IMR-90 (cell line): ENCODE measurements at regions not wholly inside any gene's neighbourhood (a gene's known extent, or its start where the extent isn't known, plus 50 kb on each side); places are given as distances from the start of the nearest gene placed in this dataset.

ENCODE experiments used
- ATAC-seq: fragments of 200-7000 bp; cut with Tn5 transposase; 2 replicates; pipeline ENCODE4 v1.9.1; 2020; ENCODE audit warnings: low read depth, mild to moderate bottlenecking, moderate library complexity
- BruUV-seq: library from RNA; stranded (reverse); fragments of 400-500 nt; replicated peaks from 2 replicates; lab custom pipeline; 2021; lab: Mats Ljungman, UMichigan
- CTCF ChIA-PET: fragments of 300-600 bp; formaldehyde crosslinking; extraction: SDS; loops from one replicate; lab custom pipeline; 2021; ENCODE audit warnings: antibody characterized with exemption; lab: Yijun Ruan, JAX
- POLR2A ChIA-PET: fragments of 300-600 bp; sonication (Branson Sonifier 250); formaldehyde crosslinking; loops from one replicate; lab custom pipeline; 2022; ENCODE audit warnings: antibody characterized with exemption; ENCODE audit not compliant: unreplicated experiment; lab: Charles Lee
- DNase-seq: peaks from one replicate; pipeline ENCODE4 v3.0.0; 2013
- H2AFZ ChIP-seq: replicated peaks from 2 replicates; pipeline ENCODE3; 2013; ENCODE audit warnings: low read length, mild to moderate bottlenecking; ENCODE audit not compliant: poor library complexity
- H2AK5ac ChIP-seq: 2 replicates; pipeline ENCODE4 v1.6.1; 2013; ENCODE audit warnings: low read depth, low read length, inconsistent platforms
- H2AK9ac ChIP-seq: replicated peaks from 2 replicates; pipeline ENCODE3; 2013; ENCODE audit warnings: mild to moderate bottlenecking, low read depth, low read length, moderate library complexity; ENCODE audit not compliant: poor library complexity
- H2BK120ac ChIP-seq: 2 replicates; pipeline ENCODE4 v1.6.1; 2013; ENCODE audit warnings: low read depth, low read length, inconsistent platforms
- H2BK15ac ChIP-seq: 3 replicates; pipeline ENCODE4 v1.6.1; 2013; ENCODE audit warnings: low read depth, low read length, inconsistent platforms
- H2BK20ac ChIP-seq: 2 replicates; pipeline ENCODE4 v1.6.1; 2013; ENCODE audit warnings: low read depth, mild to moderate bottlenecking, inconsistent platforms, low read length, moderate library complexity
- H2BK5ac ChIP-seq: 2 replicates; pipeline ENCODE4 v1.6.1; 2013; ENCODE audit warnings: mild to moderate bottlenecking, low read depth, low read length, inconsistent platforms; ENCODE audit not compliant: poor library complexity, severe bottlenecking
- H3K14ac ChIP-seq: replicated peaks from 2 replicates; pipeline ENCODE4 v1.6.1; 2013; ENCODE audit warnings: low read depth, low read length, inconsistent platforms
- H3K18ac ChIP-seq: 2 replicates; pipeline ENCODE4 v1.6.1; 2013; ENCODE audit warnings: low read depth, low read length, control low read depth
- H3K23ac ChIP-seq: 2 replicates; pipeline ENCODE4 v1.6.1; 2013; ENCODE audit warnings: low read depth, low read length, inconsistent platforms
- H3K27ac ChIP-seq: 2 replicates; pipeline ENCODE4 v1.5.1; 2013; ENCODE audit warnings: mild to moderate bottlenecking, control low read depth, low read length; ENCODE audit not compliant: insufficient read depth
- H3K27me3 ChIP-seq: 2 replicates; pipeline ENCODE4 v1.6.1; 2013; ENCODE audit warnings: low read length; ENCODE audit not compliant: control insufficient read depth, insufficient read depth
- H3K36me3 ChIP-seq: 2 replicates; pipeline ENCODE4 v1.6.1; 2013; ENCODE audit warnings: low read length, mixed read lengths; ENCODE audit not compliant: control insufficient read depth, insufficient read depth
- H3K4ac ChIP-seq: 2 replicates; pipeline ENCODE4 v1.6.1; 2013; ENCODE audit warnings: low read depth, low read length, inconsistent platforms
- H3K4me1 ChIP-seq: 2 replicates; pipeline ENCODE4 v1.6.1; 2013; ENCODE audit warnings: low read length, mixed read lengths; ENCODE audit not compliant: control insufficient read depth, insufficient read depth
- H3K4me2 ChIP-seq: 2 replicates; pipeline ENCODE4 v1.6.1; 2013; ENCODE audit warnings: low read depth, mild to moderate bottlenecking, control low read depth, low read length, moderate library complexity
- H3K4me3 ChIP-seq: 2 replicates; pipeline ENCODE4 v1.5.1; 2013; ENCODE audit warnings: low read depth, mild to moderate bottlenecking, control low read depth, low read length, moderate library complexity; ENCODE audit not compliant: insufficient read depth
- H3K56ac ChIP-seq: 2 replicates; pipeline ENCODE4 v1.6.1; 2013; ENCODE audit warnings: low read length, inconsistent platforms; ENCODE audit not compliant: insufficient read depth; ENCODE audit errors: extremely low read depth
- H3K79me1 ChIP-seq, 2 experiments: 2 replicates each; pipeline ENCODE4 v1.6.1; 2013; ENCODE audit warnings: low read length in 2 of 2, inconsistent platforms in 1 of 2, low read depth in 1 of 2
- H3K9ac ChIP-seq: 2 replicates; pipeline ENCODE4 v1.6.1; 2013; ENCODE audit warnings: low read depth, low read length, control low read depth
- H3K9me1 ChIP-seq: 2 replicates; pipeline ENCODE4 v1.6.1; 2013; ENCODE audit warnings: low read length, inconsistent platforms; ENCODE audit not compliant: insufficient read depth
- H3K9me3 ChIP-seq: 2 replicates; pipeline ENCODE4 v1.6.1; 2013; ENCODE audit warnings: low read length; ENCODE audit not compliant: control insufficient read depth, insufficient read depth
- H4K20me1 ChIP-seq: 2 replicates; pipeline ENCODE4 v1.6.1; 2013; ENCODE audit warnings: low read length, inconsistent platforms; ENCODE audit not compliant: insufficient read depth
- H4K5ac ChIP-seq: 2 replicates; pipeline ENCODE4 v1.6.1; 2013; ENCODE audit warnings: mild to moderate bottlenecking, low read depth, low read length, control low read depth
- H4K8ac ChIP-seq, 2 experiments: 2 replicates each; pipeline ENCODE4 v1.6.1; 2013; ENCODE audit warnings: low read depth in 2 of 2, low read length in 2 of 2, control low read depth in 1 of 2, inconsistent platforms in 1 of 2
- H4K91ac ChIP-seq: 2 replicates; pipeline ENCODE4 v1.6.1; 2013; ENCODE audit warnings: low read depth, low read length, inconsistent platforms; ENCODE audit not compliant: insufficient read depth
- BHLHE40 ChIP-seq: fragments of 150-350 bp; IDR thresholded peaks from 2 replicates; pipeline ENCODE4 v1.6.1; 2016; ENCODE audit warnings: mild to moderate bottlenecking, low read depth, low read length
- CEBPB ChIP-seq: IDR thresholded peaks from 2 replicates; pipeline ENCODE4 v1.6.1; 2012; ENCODE audit warnings: low read depth, low read length, improper control_type of control experiment
- CHD1 ChIP-seq: IDR thresholded peaks from 2 replicates; pipeline ENCODE4 v1.6.1; 2012; ENCODE audit warnings: low read depth, low read length, improper control_type of control experiment
- CTCF ChIP-seq: conservative IDR thresholded peaks from 2 replicates; pipeline ENCODE4 v1.5.1; 2012; ENCODE audit warnings: mild to moderate bottlenecking, low read depth, low read length, improper control_type of control experiment
- ELK1 ChIP-seq: fragments of 150-350 bp; IDR thresholded peaks from 2 replicates; pipeline ENCODE4 v1.6.1; 2016; ENCODE audit warnings: low read depth, mild to moderate bottlenecking, low read length, moderate library complexity, borderline replicate concordance
- FOS ChIP-seq: fragments of 150-350 bp; IDR thresholded peaks from 2 replicates; pipeline ENCODE4 v1.6.1; 2016; ENCODE audit warnings: low read depth, low read length
- MAFK ChIP-seq: IDR thresholded peaks from 2 replicates; pipeline ENCODE4 v1.6.1; 2012; ENCODE audit warnings: low read depth, low read length, improper control_type of control experiment
- MAZ ChIP-seq: IDR thresholded peaks from 2 replicates; pipeline ENCODE4 v1.6.1; 2012; ENCODE audit warnings: low read depth, mild to moderate bottlenecking, low read length, improper control_type of control experiment, moderate library complexity, borderline replicate concordance
- MXI1 ChIP-seq: IDR thresholded peaks from 2 replicates; pipeline ENCODE4 v1.6.1; 2012; ENCODE audit warnings: low read depth, mild to moderate bottlenecking, low read length, moderate library complexity, borderline replicate concordance
- NFE2L2 ChIP-seq: fragments of 150-350 bp; IDR thresholded peaks from 2 replicates; pipeline ENCODE4 v1.6.1; 2016; ENCODE audit warnings: low read depth, mild to moderate bottlenecking, low read length
- POLR2A ChIP-seq: IDR thresholded peaks from 2 replicates; pipeline ENCODE4 v1.6.1; 2012; ENCODE audit warnings: mild to moderate bottlenecking, low read depth, low read length
- RAD21 ChIP-seq: IDR thresholded peaks from 2 replicates; pipeline ENCODE4 v1.6.1; 2012; ENCODE audit warnings: low read length, improper control_type of control experiment
- RCOR1 ChIP-seq: IDR thresholded peaks from 2 replicates; pipeline ENCODE4 v1.6.1; 2012; ENCODE audit warnings: mild to moderate bottlenecking, low read length, improper control_type of control experiment; ENCODE audit not compliant: insufficient replicate concordance
- RFX5 ChIP-seq: IDR thresholded peaks from 2 replicates; pipeline ENCODE4 v1.8.0; 2012; ENCODE audit warnings: low read depth, mild to moderate bottlenecking, low read length, moderate library complexity
- SMC3 ChIP-seq: fragments of 150-350 bp; IDR thresholded peaks from 2 replicates; pipeline ENCODE4 v1.6.1; 2016; ENCODE audit warnings: low read depth, mild to moderate bottlenecking, antibody characterized with exemption, low read length, moderate library complexity
- WGBS, 2 experiments: methylation state at CpG; one replicate each; pipeline versions ENCODE4 v1.1.5 to v1.1.7; 2013; ENCODE audit warnings: missing lambda C conversion rate in 2 of 2; ENCODE audit not compliant: insufficient read length in 1 of 2; ENCODE audit errors: extremely low coverage in 2 of 2; 5-methylcytosine and 5-hydroxymethylcytosine counted together
- dilution Hi-C: fragments of 300-500 bp; cut with HindIII; formaldehyde crosslinking; loops from one replicate; pipeline ENCODE4 v1.14.3; 2018; ENCODE audit warnings: low sequenced_read_pairs; ENCODE audit not compliant: unreplicated experiment
- in situ Hi-C: fragments of 300-500 bp; cut with MboI; formaldehyde crosslinking; loops from 3 replicates; pipeline ENCODE4 v1.14.3; 2019; ENCODE audit warnings: low sequenced_read_pairs, inconsistent platforms, mixed read lengths
- intact Hi-C: fragments of 100-400 bp; cut with micrococcal nuclease; formaldehyde crosslinking; loops from 2 replicates; pipeline ENCODE4 v1.10.0; 2022

- Histone ChIP-seq H4K8ac (no peak overlapping the region), H3K18ac (no peak overlapping the region), H2AK9ac (no peak overlapping the region), H2BK120ac (no peak overlapping the region), H2BK20ac (no peak overlapping the region), H4K5ac (no peak overlapping the region), H2BK15ac (no peak overlapping the region), H3K36me3 (no peaks in the 10 kb centered on the region), H4K91ac (no peak overlapping the region), H4K20me1 (no peaks in the 10 kb centered on the region), H3K27ac (no peak overlapping the region), H2AFZ (no peak overlapping the region), H2AK5ac (no peak overlapping the region), H3K56ac (no peak overlapping the region), H3K9me1 (no peaks in the 10 kb centered on the region), H3K4me2 (no peak overlapping the region), H3K4ac (no peak overlapping the region), H3K14ac (no peak overlapping the region), H3K4me3 (no peak overlapping the region), H3K9ac (no peak overlapping the region), H3K23ac (no peak overlapping the region), H3K79me1 (no peaks in the 10 kb centered on the region), H2BK5ac (no peak overlapping the region), H3K27me3 (no peaks in the 10 kb centered on the region), H3K9me3 (no peaks in the 10 kb centered on the region; the same call in 1 of the 2 replicates), H3K4me1 (no peaks in the 10 kb centered on the region)
- dilution Hi-C loops (no loop called here), intact Hi-C loops (no loop called here), in situ Hi-C loops (no loop called here)
- no peak for DNase-seq
- CTCF ChIA-PET: no interaction called here
- TF ChIP-seq FOS (no peak), POLR2A (no peak), NFE2L2 (no peak), MAZ (no peak), BHLHE40 (no peak), RAD21 (no peak), MXI1 (no peak), SMC3 (no peak), CEBPB (no peak), RFX5 (no peak), MAFK (no peak), RCOR1 (no peak), CTCF (no peak), ELK1 (no peak), CHD1 (no peak)
- no CpG with 5 or more reads among the region's 2 CpGs for WGBS, 2 experiments
- ATAC-seq: no peak
- POLR2A ChIA-PET: no interaction called here
- no TSS peak for BruUV-seq
These were observed 322.7 kb upstream of the LARGE1 start for GRCh38 chr22:34243023-34243422.
